OCI-LY1 (cell line): ENCODE measurements at regions not wholly inside any gene's neighbourhood (a gene's known extent, or its start where the extent isn't known, plus 50 kb on each side); places are given as distances from the start of the nearest gene placed in this dataset.

Source experiments
- H2AFZ ChIP-seq: fragments of 200-600 bp; sonication (generic), shearing (Covaris generic); 2 replicates; pipeline ENCODE4 v1.6.0; 2014; ENCODE audit warnings: antibody characterized with exemption, mild to moderate bottlenecking, low read length
- H3F3A ChIP-seq: fragments of 200-600 bp; sonication (generic), shearing (Covaris generic); 2 replicates; pipeline ENCODE4 v1.6.0; 2014; ENCODE audit warnings: mild to moderate bottlenecking, antibody characterized with exemption, low read length, moderate library complexity; ENCODE audit not compliant: insufficient read depth
- H3K27ac ChIP-seq: fragments of 200-600 bp; sonication (generic); 2 replicates; pipeline ENCODE4 v1.5.1; 2014; ENCODE audit warnings: low read length, mixed run types, mild to moderate bottlenecking, low read depth; ENCODE audit not compliant: poor library complexity, severe bottlenecking
- H3K27me3 ChIP-seq: fragments of 200-600 bp; sonication (generic); 2 replicates; pipeline ENCODE4 v1.6.0; 2014; ENCODE audit warnings: antibody characterized with exemption, mild to moderate bottlenecking, low read length, moderate library complexity; ENCODE audit not compliant: insufficient read depth
- H3K36me3 ChIP-seq: fragments of 200-600 bp; sonication (generic); 2 replicates; pipeline ENCODE4 v1.6.1; 2014; ENCODE audit warnings: mild to moderate bottlenecking, antibody characterized with exemption, low read length, moderate library complexity, mixed read lengths; ENCODE audit not compliant: insufficient read depth
- H3K4me1 ChIP-seq: fragments of 200-600 bp; sonication (generic); 2 replicates; pipeline ENCODE4 v1.5.1; 2014; ENCODE audit warnings: mild to moderate bottlenecking, low read length, moderate library complexity; ENCODE audit not compliant: insufficient read depth, severe bottlenecking
- H3K4me2 ChIP-seq: fragments of 200-600 bp; sonication (generic), shearing (Covaris generic); 2 replicates; pipeline ENCODE4 v1.6.1; 2014; ENCODE audit warnings: low read length
- H3K4me3 ChIP-seq: fragments of 200-600 bp; sonication (generic); 2 replicates; pipeline ENCODE4 v1.5.1; 2014; ENCODE audit warnings: low read length, low read depth, mild to moderate bottlenecking, mixed read lengths; ENCODE audit not compliant: poor library complexity, severe bottlenecking
- H3K79me2 ChIP-seq: fragments of 200-600 bp; shearing (Covaris generic); 2 replicates; pipeline ENCODE4 v1.6.1; 2016; ENCODE audit warnings: mixed run types, low read length, mixed read lengths; ENCODE audit not compliant: insufficient read depth
- H3K9ac ChIP-seq: fragments of 200-600 bp; sonication (generic), shearing (Covaris generic); 2 replicates; pipeline ENCODE4 v1.6.1; 2014; ENCODE audit warnings: mild to moderate bottlenecking, low read length, mixed read lengths
- H3K9me2 ChIP-seq: fragments of 200-600 bp; sonication (generic), shearing (Covaris generic); 2 replicates; pipeline ENCODE4 v1.6.1; 2014; ENCODE audit warnings: low read depth, mild to moderate bottlenecking, low read length, mixed read lengths
- H3K9me3 ChIP-seq: fragments of 200-600 bp; shearing (Covaris generic); 2 replicates; pipeline ENCODE4 v1.6.1; 2014; ENCODE audit warnings: low read length, mixed read lengths
- H4K20me1 ChIP-seq: fragments of 200-600 bp; sonication (generic), shearing (Covaris generic); 2 replicates; pipeline ENCODE4 v1.6.0; 2016; ENCODE audit warnings: mild to moderate bottlenecking, low read length; ENCODE audit not compliant: insufficient read depth
- CTCF ChIP-seq: fragments of 200-600 bp; sonication (generic), shearing (Covaris generic); IDR thresholded peaks from 2 replicates; pipeline ENCODE4 v1.5.1; 2017; ENCODE audit warnings: mild to moderate bottlenecking, antibody characterized with exemption, low read length, moderate library complexity, mixed read lengths
- EZH2 ChIP-seq: fragments of 200-600 bp; sonication (generic), shearing (Covaris generic); IDR thresholded peaks from 2 replicates; pipeline ENCODE4 v1.8.0; 2017; ENCODE audit warnings: borderline replicate concordance, mixed run types, mild to moderate bottlenecking, antibody characterized with exemption, low read length, moderate library complexity, mixed read lengths

- Histone ChIP-seq H3K4me2 (no peak overlapping the region), H3K27ac (no peak overlapping the region)
Observed at GRCh38 chr4:188372058-188372457, 232.8 kb downstream of the TRIML1 start.

GRCh38 chr4:188372829-188373228, 233.6 kb downstream of the TRIML1 start:
- TF ChIP-seq CTCF (no peak), EZH2 (no peak)
- Histone ChIP-seq H3K9me2 (no peaks in the 10 kb centered on the region), H3K4me1 (no peaks in the 10 kb centered on the region), H3K4me3 (no peak overlapping the region), H3K9me3 (no peaks in the 10 kb centered on the region), H3K27ac (no peak overlapping the region), H2AFZ (no peak overlapping the region), H3F3A (no peaks in the 10 kb centered on the region), H3K79me2 (no peaks in the 10 kb centered on the region), H3K27me3 (no peaks in the 10 kb centered on the region), H3K4me2 (no peak overlapping the region), H3K9ac (no peak overlapping the region), H4K20me1 (no peaks in the 10 kb centered on the region), H3K36me3 (no peaks in the 10 kb centered on the region)

More at GRCh38 chr4:188372058-188372457, 232.8 kb downstream of the TRIML1 start:
- Histone ChIP-seq H3F3A (no peaks in the 10 kb centered on the region), H2AFZ (no peak overlapping the region), H3K27me3 (no peaks in the 10 kb centered on the region), H3K36me3 (no peaks in the 10 kb centered on the region), H3K4me3 (no peak overlapping the region), H3K9me2 (no peaks in the 10 kb centered on the region), H3K4me1 (no peaks in the 10 kb centered on the region), H3K9me3 (no peaks in the 10 kb centered on the region), H4K20me1 (no peaks in the 10 kb centered on the region), H3K79me2 (no peaks in the 10 kb centered on the region), H3K9ac (no peak overlapping the region)
- TF ChIP-seq CTCF = no peak
- no peak for TF ChIP-seq EZH2

GRCh38 chr4:188374871-188375270, 235.6 kb downstream of the TRIML1 start:
- H3K9ac ChIP-seq = no peak overlapping the region
- no peaks in the 10 kb centered on the region for H3K9me3 ChIP-seq
- H3K9me2 ChIP-seq = no peaks in the 10 kb centered on the region
- no peaks in the 10 kb centered on the region for H3K79me2 ChIP-seq
- no peaks in the 10 kb centered on the region for H4K20me1 ChIP-seq
- no peak overlapping the region for H3K27ac ChIP-seq
- H3K36me3 ChIP-seq = no peaks in the 10 kb centered on the region
- H3K4me2 ChIP-seq = no peak overlapping the region
- H3K4me3 ChIP-seq = no peak overlapping the region
- H3K4me1 ChIP-seq = no peaks in the 10 kb centered on the region
- no peak overlapping the region for H2AFZ ChIP-seq
- H3F3A ChIP-seq = no peaks in the 10 kb centered on the region
- TF ChIP-seq EZH2 (no peak), CTCF (no peak)
- no peaks in the 10 kb centered on the region for H3K27me3 ChIP-seq
